Naive thymus-derived CD4-positive, alpha-beta T cell (primary cell): ENCODE measurements at regions not wholly inside any gene's neighbourhood (a gene's known extent, or its start where the extent isn't known, plus 50 kb on each side); places are given as distances from the start of the nearest gene placed in this dataset.

Source experiments
- ATAC-seq: fragments of 150-1000 bp; cut with Tn5 transposase; 2 replicates; pipeline ENCODE4 v1.10.0; 2021; ENCODE audit warnings: mild to moderate bottlenecking, moderate library complexity
- CTCF ChIA-PET: fragments of 350-600 bp; sonication (Branson Sonifier 250); formaldehyde crosslinking; loops from one replicate; lab custom pipeline; 2021; ENCODE audit warnings: antibody characterized with exemption; lab: Charles Lee
- POLR2A ChIA-PET: fragments of 350-600 bp; sonication (Branson Sonifier 250); formaldehyde crosslinking; loops from one replicate; lab custom pipeline; 2021; ENCODE audit warnings: antibody characterized with exemption, inconsistent platforms; lab: Charles Lee
- DNase-seq, 9 donors: peaks; one replicate each; pipeline versions ENCODE4 v3.0.0 to v3.0.0-alpha.2; 2020 to 2022; ENCODE audit warnings: mixed read lengths in 1 of 9
- H3K27ac ChIP-seq: one replicate; pipeline ENCODE4 v1.7.0; 2013; ENCODE audit warnings: mild to moderate bottlenecking, low read depth, low read length, moderate library complexity
- H3K27me3 ChIP-seq, 2 donors: one replicate each; pipeline ENCODE4 v1.7.0; 2013; ENCODE audit warnings: low read length in 2 of 2, mild to moderate bottlenecking in 2 of 2, moderate library complexity in 2 of 2; ENCODE audit not compliant: control insufficient read depth in 2 of 2, insufficient read depth in 2 of 2
- H3K36me3 ChIP-seq, 3 experiments: 1 replicate in 2 of 3; 2 replicates in 1 of 3; pipeline ENCODE4 v1.7.0; 2013; ENCODE audit warnings: low read length in 3 of 3, mild to moderate bottlenecking in 3 of 3, moderate library complexity in 1 of 3; ENCODE audit not compliant: insufficient read depth in 3 of 3, control insufficient read depth in 2 of 3
- H3K4me1 ChIP-seq, 2 donors: one replicate each; pipeline ENCODE4 v1.7.0; 2013; ENCODE audit warnings: low read length in 2 of 2, mild to moderate bottlenecking in 2 of 2, moderate library complexity in 1 of 2; ENCODE audit not compliant: control insufficient read depth in 2 of 2, insufficient read depth in 2 of 2
- H3K4me3 ChIP-seq: 2 replicates; pipeline ENCODE4 v1.7.0; 2013; ENCODE audit warnings: mild to moderate bottlenecking, low read length
- H3K9me3 ChIP-seq, 3 experiments: 1 replicate in 2 of 3; 2 replicates in 1 of 3; pipeline ENCODE4 v1.7.0; 2013; ENCODE audit warnings: low read length in 3 of 3; ENCODE audit not compliant: control insufficient read depth in 2 of 3
- H3K27ac Mint-ChIP-seq, 9 donors: one replicate each; pipeline ENCODE4 v1.8.0; 2020 to 2022; ENCODE audit warnings: mixed read lengths in 9 of 9, mild to moderate bottlenecking in 8 of 9, moderate library complexity in 5 of 9, inconsistent platforms in 2 of 9
- H3K27me3 Mint-ChIP-seq, 5 donors: one replicate each; pipeline ENCODE4 v1.8.0; 2021 to 2022; ENCODE audit warnings: mixed read lengths in 5 of 5, mild to moderate bottlenecking in 1 of 5
- H3K36me3 Mint-ChIP-seq, 5 donors: one replicate each; pipeline ENCODE4 v1.8.0; 2020 to 2022; ENCODE audit warnings: mixed read lengths in 5 of 5, mild to moderate bottlenecking in 3 of 5, inconsistent platforms in 1 of 5
- H3K4me1 Mint-ChIP-seq, 7 donors: one replicate each; pipeline ENCODE4 v1.8.0; 2020 to 2022; ENCODE audit warnings: mixed read lengths in 7 of 7, mild to moderate bottlenecking in 3 of 7, inconsistent platforms in 1 of 7
- H3K4me3 Mint-ChIP-seq, 10 donors: one replicate each; pipeline ENCODE4 v1.8.0; 2020 to 2022; ENCODE audit warnings: mild to moderate bottlenecking in 10 of 10, mixed read lengths in 10 of 10, moderate library complexity in 6 of 10, inconsistent platforms in 2 of 10
- H3K9me3 Mint-ChIP-seq, 11 donors: one replicate each; pipeline ENCODE4 v1.8.0; 2020 to 2022; ENCODE audit warnings: mixed read lengths in 11 of 11, mild to moderate bottlenecking in 4 of 11, inconsistent platforms in 1 of 11, moderate library complexity in 1 of 11
- intact Hi-C, 2 donors: fragments of 100-400 bp; cut with micrococcal nuclease; formaldehyde crosslinking; loops; one replicate each; pipeline ENCODE4 v1.15.1; 2023

DNA sequence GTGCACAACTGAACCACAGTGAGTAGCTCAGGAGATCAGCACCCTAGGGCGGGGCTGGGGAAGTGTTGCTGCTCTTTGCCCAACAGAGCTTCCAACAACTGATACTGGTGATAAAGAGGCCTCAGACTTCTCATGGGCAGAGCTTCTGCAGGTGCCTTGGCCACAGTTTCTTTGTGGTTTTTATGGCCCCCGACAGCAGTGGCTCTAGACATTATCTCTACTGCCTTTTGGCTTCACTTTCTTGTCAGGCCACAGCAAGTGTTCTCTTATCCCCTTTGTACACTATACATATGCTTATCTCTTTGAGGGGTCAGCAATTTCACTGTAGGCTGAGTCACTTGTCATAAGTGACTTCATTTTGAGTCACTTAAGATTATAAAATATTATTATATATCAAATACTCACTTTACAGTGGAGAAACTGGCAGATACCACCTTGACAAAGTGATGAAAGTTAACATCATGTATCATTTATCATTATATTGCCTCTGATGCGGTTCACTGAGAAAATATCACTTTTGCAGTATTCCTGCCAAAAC lies 90.9 kb upstream of the COX7C start:
- Mint-ChIP-seq H3K4me3 (no peak overlapping the region), H3K9me3 (peaks cover 0 to 3% (median 0%) of the 10 kb centered on the region in 11 donors), H3K27me3 (peaks cover 0 to 14% (median 7%) of the 10 kb centered on the region in 5 donors), H3K36me3 (no peaks in the 10 kb centered on the region), H3K4me1 (no peaks in the 10 kb centered on the region), H3K27ac (no peak overlapping the region)
- no peak overlapping the region for H3K4me3 ChIP-seq
- ChIA-PET POLR2A (no interaction called here), CTCF (no interaction called here)
- H3K4me1 ChIP-seq, result no peaks in the 10 kb centered on the region
- H3K27me3 ChIP-seq, result no peaks in the 10 kb centered on the region
- DNase-seq, result no peak
- intact Hi-C loops, result no loop called here
- H3K9me3 ChIP-seq, result no peaks in the 10 kb centered on the region
- ATAC-seq, result peak; percentile 46
- no peaks in the 10 kb centered on the region for H3K36me3 ChIP-seq
- no peak overlapping the region for H3K27ac ChIP-seq

- Mint-ChIP-seq H3K36me3 (no peaks in the 10 kb centered on the region), H3K9me3 (no peaks in the 10 kb centered on the region), H3K4me3 (no peak overlapping the region), H3K27me3 (peaks cover 0 to 14% (median 12%) of the 10 kb centered on the region in 5 donors), H3K4me1 (no peaks in the 10 kb centered on the region), H3K27ac (no peak overlapping the region)
- Histone ChIP-seq H3K36me3 (no peaks in the 10 kb centered on the region), H3K4me3 (no peak overlapping the region), H3K9me3 (no peaks in the 10 kb centered on the region), H3K27ac (no peak overlapping the region), H3K27me3 (no peaks in the 10 kb centered on the region), H3K4me1 (no peaks in the 10 kb centered on the region)
- DNase-seq (no peak), ATAC-seq (no peak)
- ChIA-PET POLR2A (no interaction called here), CTCF (no interaction called here)
- intact Hi-C loops, result no loop called here
Measured at GRCh38 chr5:86532429-86532828, 85.3 kb upstream of the COX7C start.

GRCh38 chr5:86536396-86536795 lies 81.3 kb upstream of the COX7C start:
- DNase-seq (no peak), ATAC-seq (no peak)
- Histone ChIP-seq H3K27me3 (no peaks in the 10 kb centered on the region), H3K9me3 (no peaks in the 10 kb centered on the region), H3K4me3 (no peak overlapping the region), H3K36me3 (no peaks in the 10 kb centered on the region), H3K27ac (no peak overlapping the region), H3K4me1 (no peaks in the 10 kb centered on the region)
- no peak overlapping the region for H3K27ac Mint-ChIP-seq
- intact Hi-C loops, result no loop called here
- H3K9me3 Mint-ChIP-seq, result no peaks in the 10 kb centered on the region
- no peaks in the 10 kb centered on the region for H3K4me1 Mint-ChIP-seq
- ChIA-PET POLR2A (no interaction called here), CTCF (no interaction called here)
- no peaks in the 10 kb centered on the region for H3K36me3 Mint-ChIP-seq
- peaks cover 0 to 12% (median 7%) of the 10 kb centered on the region in 5 donors for H3K27me3 Mint-ChIP-seq
- no peak overlapping the region for H3K4me3 Mint-ChIP-seq

DNA sequence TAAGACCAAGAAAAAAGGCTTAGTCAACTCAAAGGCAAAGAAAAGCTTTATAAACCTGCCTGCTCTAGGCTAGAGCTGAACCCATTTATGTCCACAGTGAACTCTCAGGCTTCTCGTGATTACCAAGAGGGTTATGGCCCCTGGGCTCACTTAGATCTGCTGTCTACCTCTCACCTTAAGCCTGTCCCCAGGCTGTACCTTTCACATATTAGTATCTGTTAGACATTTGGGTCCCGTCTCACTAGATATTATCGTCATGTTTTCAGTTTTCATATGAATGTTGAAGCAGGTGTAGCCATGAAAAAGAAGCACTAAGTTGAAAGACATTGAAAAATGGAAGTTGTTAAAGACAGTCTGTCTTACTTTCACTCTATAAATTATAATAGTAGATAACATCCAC lies 75.2 kb upstream of the COX7C start:
- Histone ChIP-seq H3K4me1 (no peaks in the 10 kb centered on the region), H3K27ac (no peak overlapping the region), H3K4me3 (no peak overlapping the region), H3K9me3 (no peaks in the 10 kb centered on the region), H3K27me3 (no peaks in the 10 kb centered on the region), H3K36me3 (no peaks in the 10 kb centered on the region)
- POLR2A ChIA-PET, result no interaction called here
- Mint-ChIP-seq H3K9me3 (no peaks in the 10 kb centered on the region), H3K36me3 (no peaks in the 10 kb centered on the region), H3K4me3 (no peak overlapping the region), H3K27ac (no peak overlapping the region), H3K27me3 (peaks cover 0 to 13% (median 11%) of the 10 kb centered on the region in 5 donors), H3K4me1 (no peaks in the 10 kb centered on the region)
- CTCF ChIA-PET, result no interaction called here
- intact Hi-C loops, result no loop called here
- DNase-seq (no peak), ATAC-seq (no peak)

- POLR2A ChIA-PET, result no interaction called here
Measured at GRCh38 chr5:86546044-86546443, 71.7 kb upstream of the COX7C start.

GRCh38 chr5:86546582-86546981 lies 71.2 kb upstream of the COX7C start:
- no peak overlapping the region for H3K27ac Mint-ChIP-seq
- CTCF ChIA-PET, result no interaction called here
- DNase-seq, result no peak
- no peaks in the 10 kb centered on the region for H3K4me1 Mint-ChIP-seq
- no peaks in the 10 kb centered on the region for H3K9me3 Mint-ChIP-seq
- no peak for ATAC-seq
- no peaks in the 10 kb centered on the region for H3K27me3 ChIP-seq
- H3K27ac ChIP-seq, result no peak overlapping the region
- no peak overlapping the region for H3K4me3 Mint-ChIP-seq
- POLR2A ChIA-PET, result no interaction called here
- no peaks in the 10 kb centered on the region for H3K4me1 ChIP-seq
- H3K9me3 ChIP-seq, result no peaks in the 10 kb centered on the region
- H3K36me3 Mint-ChIP-seq, result no peaks in the 10 kb centered on the region
- H3K27me3 Mint-ChIP-seq, result peaks cover 0 to 17% (median 9%) of the 10 kb centered on the region in 5 donors
- H3K4me3 ChIP-seq, result no peak overlapping the region
- H3K36me3 ChIP-seq, result no peaks in the 10 kb centered on the region
- intact Hi-C loops, result no loop called here

More at GRCh38 chr5:86546044-86546443, 71.7 kb upstream of the COX7C start:
- peaks cover 0 to 17% (median 9%) of the 10 kb centered on the region in 5 donors for H3K27me3 Mint-ChIP-seq
- Histone ChIP-seq H3K9me3 (no peaks in the 10 kb centered on the region), H3K4me3 (no peak overlapping the region), H3K36me3 (no peaks in the 10 kb centered on the region), H3K27me3 (no peaks in the 10 kb centered on the region), H3K4me1 (no peaks in the 10 kb centered on the region), H3K27ac (no peak overlapping the region)
- no peak overlapping the region for H3K4me3 Mint-ChIP-seq
- intact Hi-C loops, result no loop called here
- CTCF ChIA-PET, result no interaction called here
- no peak for DNase-seq
- H3K27ac Mint-ChIP-seq, result no peak overlapping the region
- H3K36me3 Mint-ChIP-seq, result no peaks in the 10 kb centered on the region
- no peaks in the 10 kb centered on the region for H3K9me3 Mint-ChIP-seq
- no peak for ATAC-seq
- H3K4me1 Mint-ChIP-seq, result no peaks in the 10 kb centered on the region

- Mint-ChIP-seq H3K4me3 (no peak overlapping the region), H3K36me3 (no peaks in the 10 kb centered on the region), H3K4me1 (no peaks in the 10 kb centered on the region), H3K27me3 (peaks cover 0 to 8% (median 0%) of the 10 kb centered on the region in 5 donors), H3K9me3 (peaks cover 0 to 5% (median 0%) of the 10 kb centered on the region in 11 donors), H3K27ac (no peak overlapping the region)
- Histone ChIP-seq H3K4me3 (no peak overlapping the region), H3K27me3 (no peaks in the 10 kb centered on the region), H3K4me1 (no peaks in the 10 kb centered on the region), H3K9me3 (no peaks in the 10 kb centered on the region), H3K36me3 (no peaks in the 10 kb centered on the region), H3K27ac (no peak overlapping the region)
- POLR2A ChIA-PET, result no interaction called here
- CTCF ChIA-PET, result no interaction called here
- intact Hi-C loops, result no loop called here
- ATAC-seq, result no peak
- DNase-seq, result no peak
Measured at GRCh38 chr5:86554638-86555037, 63.1 kb upstream of the COX7C start.
